ENCODE measurements at regions not wholly inside any gene's neighbourhood (a gene's known extent, or its start where the extent isn't known, plus 50 kb on each side); places are given as distances from the start of the nearest gene placed in this dataset.

DNA sequence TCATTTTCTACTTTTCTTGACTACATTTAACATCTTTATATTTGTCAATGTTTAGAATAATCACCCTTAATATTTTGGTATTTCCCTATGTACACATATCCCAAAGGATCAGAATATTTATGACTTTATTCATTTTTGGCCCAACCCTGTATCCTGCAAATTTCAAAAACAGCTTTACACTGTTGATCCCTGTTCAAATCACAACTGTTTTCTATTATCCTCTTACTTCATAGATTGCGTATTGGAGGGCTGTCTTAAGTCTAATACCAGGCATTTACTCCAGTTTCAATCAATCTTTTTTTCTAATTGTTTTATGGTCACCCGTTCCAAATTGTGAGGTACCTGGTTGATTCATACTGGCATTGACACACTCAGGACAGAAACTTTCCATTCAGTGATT is 107.9 kb downstream of the RPL22L1 start:
- TF ChIP-seq, protein P1, sequence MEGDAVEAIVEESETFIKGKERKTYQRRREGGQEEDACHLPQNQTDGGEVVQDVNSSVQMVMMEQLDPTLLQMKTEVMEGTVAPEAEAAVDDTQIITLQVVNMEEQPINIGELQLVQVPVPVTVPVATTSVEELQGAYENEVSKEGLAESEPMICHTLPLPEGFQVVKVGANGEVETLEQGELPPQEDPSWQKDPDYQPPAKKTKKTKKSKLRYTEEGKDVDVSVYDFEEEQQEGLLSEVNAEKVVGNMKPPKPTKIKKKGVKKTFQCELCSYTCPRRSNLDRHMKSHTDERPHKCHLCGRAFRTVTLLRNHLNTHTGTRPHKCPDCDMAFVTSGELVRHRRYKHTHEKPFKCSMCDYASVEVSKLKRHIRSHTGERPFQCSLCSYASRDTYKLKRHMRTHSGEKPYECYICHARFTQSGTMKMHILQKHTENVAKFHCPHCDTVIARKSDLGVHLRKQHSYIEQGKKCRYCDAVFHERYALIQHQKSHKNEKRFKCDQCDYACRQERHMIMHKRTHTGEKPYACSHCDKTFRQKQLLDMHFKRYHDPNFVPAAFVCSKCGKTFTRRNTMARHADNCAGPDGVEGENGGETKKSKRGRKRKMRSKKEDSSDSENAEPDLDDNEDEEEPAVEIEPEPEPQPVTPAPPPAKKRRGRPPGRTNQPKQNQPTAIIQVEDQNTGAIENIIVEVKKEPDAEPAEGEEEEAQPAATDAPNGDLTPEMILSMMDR (conservative IDR thresholded peaks at IDR 0.05 in 1 of 2, IDR thresholded peaks at IDR 0.05 in 1 of 2; ENCODE audit: low read depth in 1 of 2, low read length in 2 of 2): no peak
- TF ChIP-seq EZH2 (IDR thresholded peaks at IDR 0.05; ENCODE audit: low read length, missing control alignments): no peak
